Head of caudate nucleus (tissue), 42 donors: ENCODE measurements at regions not wholly inside any gene's neighbourhood (a gene's known extent, or its start where the extent isn't known, plus 50 kb on each side); places are given as distances from the start of the nearest gene placed in this dataset.
A peak's percentile ranks its signal among the peaks of the same experiment; 100 is the strongest.

Source experiments
- DNase-seq, 42 donors: peaks; one replicate each; pipeline versions ENCODE4 v3.0.0 to v3.0.0-alpha.2; 2020 to 2021; ENCODE audit warnings: mixed read lengths in 7 of 42
- intact Hi-C: fragments of 100-400 bp; cut with DNase I; formaldehyde crosslinking; loops from one replicate; pipeline ENCODE4 v1.15.0; 2022

DNA sequence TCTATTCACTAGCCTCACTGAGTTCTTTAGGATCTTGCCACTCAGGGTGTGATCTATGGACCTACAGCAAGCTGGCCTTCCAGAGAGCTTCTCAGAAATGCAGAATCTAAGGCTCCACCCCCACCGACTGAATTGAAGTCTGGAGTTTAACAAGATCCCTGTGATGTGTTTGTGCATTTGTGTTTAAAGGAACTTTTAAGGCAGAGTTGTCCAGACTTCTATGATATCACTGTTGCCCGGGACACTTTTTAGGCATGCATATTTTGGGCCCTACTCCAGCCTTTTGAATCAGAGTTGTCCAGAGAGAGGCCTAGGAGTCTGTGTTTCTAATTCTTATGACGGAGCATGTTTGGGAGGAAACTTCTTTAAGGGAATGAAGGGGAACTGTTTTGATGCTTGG is 232.3 kb downstream of the QKI start:
- intact Hi-C loops, result no loop called here
- no peak for DNase-seq

DNA sequence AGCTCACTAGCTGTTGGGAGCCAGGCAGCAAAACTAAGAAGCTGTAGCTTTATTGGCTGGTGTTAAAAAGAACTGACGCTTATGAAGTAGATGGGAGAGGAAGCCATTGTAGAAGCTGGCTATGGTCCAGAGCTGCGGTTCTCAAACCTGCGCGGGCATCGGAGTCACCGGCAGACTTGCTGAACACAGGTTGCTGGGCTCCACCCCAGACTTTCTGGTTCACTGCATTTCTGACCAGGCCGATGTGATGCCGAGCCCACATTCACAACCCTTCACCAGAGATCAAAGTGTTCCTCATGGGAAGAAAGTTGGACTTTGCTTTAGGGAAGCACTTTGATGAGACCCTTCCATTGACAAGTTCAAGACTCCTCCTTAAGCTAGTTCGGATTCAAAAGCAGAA is 231.6 kb downstream of the QKI start:
- intact Hi-C loops, result no loop called here
- no peak for DNase-seq

GRCh38 chr6:163645560-163645959 is 231.0 kb downstream of the QKI start:
- peak in 21 of 42 donors; percentile 14 to 63 (median 32) for DNase-seq
- intact Hi-C loops, result no loop called here

DNA sequence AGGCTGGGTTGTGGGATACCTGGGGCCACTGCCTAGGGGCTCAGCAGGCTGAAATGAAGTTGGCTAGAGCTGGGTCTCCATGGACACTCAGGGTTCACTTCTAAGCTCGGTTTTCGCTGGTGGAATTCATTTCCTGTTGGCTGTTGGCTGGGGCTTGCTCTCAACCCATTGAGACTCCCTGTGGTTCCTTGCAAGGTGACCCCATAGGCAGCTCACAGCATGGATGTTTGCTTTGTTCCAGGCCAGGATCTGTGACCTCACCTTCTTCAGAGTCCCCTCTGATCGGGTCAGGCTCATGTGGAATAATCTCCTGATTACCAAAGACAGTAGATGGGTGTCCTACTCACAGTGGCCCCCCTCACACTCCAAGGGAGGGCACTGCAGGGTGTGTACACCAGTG is 229.3 kb downstream of the QKI start:
- intact Hi-C loops, result no loop called here
- no peak for DNase-seq

- no peak for DNase-seq
- intact Hi-C loops, result no loop called here
These were observed 227.2 kb downstream of the QKI start for GRCh38 chr6:163641706-163642105.

- intact Hi-C loops, result no loop called here
- no peak for DNase-seq
These were observed 226.1 kb downstream of the QKI start for GRCh38 chr6:163640641-163641040.

- intact Hi-C loops, result no loop called here
- DNase-seq, result no peak
These were observed 223.0 kb downstream of the QKI start for GRCh38 chr6:163637524-163637923.

DNA sequence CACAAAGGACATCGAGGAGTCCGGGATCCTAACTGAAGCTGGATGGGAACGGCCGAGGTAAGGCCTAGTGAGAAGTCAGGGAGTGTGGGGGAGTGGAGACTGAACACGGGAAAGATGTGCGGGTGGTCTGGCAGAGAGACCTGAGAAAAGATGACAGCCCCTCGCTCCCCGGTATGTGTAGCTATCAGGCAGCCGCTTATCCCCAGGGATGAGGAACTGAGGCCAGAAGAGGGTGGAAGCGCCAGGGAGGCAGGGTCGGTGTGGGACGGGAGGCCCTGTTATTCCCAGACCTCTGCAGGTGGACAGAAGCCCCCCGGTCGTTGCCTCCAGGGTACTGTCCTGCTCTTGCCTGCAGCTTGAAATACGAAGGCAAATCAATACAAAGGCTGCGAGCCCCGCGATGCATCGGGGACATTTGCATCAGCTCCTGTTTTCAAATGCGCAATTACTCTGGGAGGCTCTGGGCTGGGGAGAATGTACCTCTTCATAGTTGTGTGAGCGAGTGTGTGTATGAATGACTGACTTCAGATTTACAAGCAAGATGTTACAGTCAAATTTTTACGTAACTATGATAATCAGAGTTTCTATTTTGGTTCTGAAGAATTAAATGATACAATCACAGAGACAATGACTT is 221.3 kb downstream of the QKI start:
- no peak for DNase-seq
- intact Hi-C loops, result no loop called here

DNA sequence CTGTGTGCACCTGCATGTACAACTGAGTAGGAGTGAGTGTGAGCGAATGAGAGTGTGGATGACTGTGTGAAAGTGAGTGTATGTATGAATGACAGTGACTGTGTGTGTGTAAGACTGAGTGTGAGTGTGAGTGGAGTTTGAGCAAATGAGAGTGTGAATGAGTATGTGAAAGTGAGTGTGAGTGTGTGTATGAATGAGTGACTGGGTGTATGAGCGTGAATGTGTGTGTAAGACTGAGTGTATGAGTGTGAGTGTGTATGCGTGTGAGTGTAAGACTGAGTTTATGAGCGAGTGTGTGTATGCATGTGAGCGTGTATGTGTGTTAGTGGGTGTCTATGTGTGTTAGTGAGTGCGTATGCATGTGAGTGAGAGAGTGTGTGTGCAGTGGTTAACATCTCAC is 220.8 kb downstream of the QKI start:
- intact Hi-C loops, result no loop called here
- no peak for DNase-seq

DNA sequence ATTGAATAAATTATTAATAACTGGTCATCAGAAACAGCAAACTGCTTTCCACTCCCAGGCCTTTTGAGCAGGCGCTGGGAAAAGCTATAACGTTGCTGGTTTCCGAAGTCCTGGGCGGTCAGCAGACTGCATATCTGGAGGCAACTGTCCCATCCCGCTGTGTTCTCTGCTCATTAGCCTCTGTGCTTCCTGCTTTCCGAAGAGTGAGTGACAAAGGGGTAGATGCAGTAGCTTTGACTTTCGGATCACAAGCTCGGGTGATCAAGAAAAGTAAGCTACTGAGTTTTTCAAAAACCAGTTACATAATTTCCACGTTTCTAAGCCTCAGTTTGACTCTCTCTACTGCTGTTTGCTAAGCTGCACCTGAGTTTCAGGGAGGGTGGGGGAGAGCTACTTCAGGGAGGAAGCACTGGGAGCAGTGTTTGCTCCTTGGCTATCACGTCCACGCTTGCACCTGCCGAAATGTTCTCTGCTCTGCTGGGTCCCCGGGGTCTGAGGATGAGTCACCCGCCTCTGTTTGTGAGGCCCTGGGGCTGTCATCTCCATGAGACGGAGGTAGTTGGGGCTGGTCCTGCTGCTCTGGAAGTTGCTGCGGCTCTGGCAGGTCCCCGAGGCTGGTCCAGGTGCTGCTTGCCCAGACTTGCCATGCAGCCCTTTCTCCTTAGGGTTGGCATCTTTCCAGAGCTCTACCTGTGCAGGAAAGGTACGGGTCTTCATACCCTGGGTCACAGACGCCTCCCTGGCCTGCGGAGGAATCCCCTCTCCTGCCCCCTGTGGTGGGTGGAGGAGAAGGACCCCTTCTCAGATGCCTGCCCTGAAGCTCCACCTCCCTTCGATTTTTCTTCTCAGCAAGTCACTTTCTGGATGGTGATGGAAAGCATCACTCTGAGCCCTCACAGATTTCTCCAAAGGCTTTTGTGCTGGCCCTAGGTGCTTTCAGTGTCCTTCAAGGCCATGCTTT is 220.0 kb downstream of the QKI start:
- DNase-seq, result peak in 1 of 42 donors; percentile 6
- intact Hi-C loops, result no loop called here

- DNase-seq, result no peak
- intact Hi-C loops, result no loop called here
These were observed 216.5 kb downstream of the QKI start for GRCh38 chr6:163630991-163631390.

DNA sequence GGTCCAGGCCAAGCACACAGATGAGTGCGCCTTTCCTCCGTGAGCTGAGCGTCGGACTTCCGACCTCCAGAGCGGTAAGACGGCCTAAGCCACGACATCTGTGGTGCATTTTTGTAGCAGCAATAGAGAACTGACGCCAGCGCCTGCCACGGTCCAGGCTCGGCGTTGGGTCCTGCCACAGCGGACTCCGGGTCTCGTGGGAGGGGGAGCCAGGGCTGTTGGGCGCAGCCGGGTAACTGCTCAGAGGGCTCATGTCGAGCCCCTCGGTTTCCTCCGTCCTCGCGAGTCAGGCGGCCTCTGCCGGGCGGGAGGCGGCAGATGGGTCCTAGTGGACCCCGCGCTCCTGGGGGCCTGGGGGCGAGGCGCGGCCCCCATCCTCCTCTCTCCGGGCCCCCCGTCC is 216.1 kb downstream of the QKI start:
- no peak for DNase-seq
- intact Hi-C loops, result no loop called here

DNA sequence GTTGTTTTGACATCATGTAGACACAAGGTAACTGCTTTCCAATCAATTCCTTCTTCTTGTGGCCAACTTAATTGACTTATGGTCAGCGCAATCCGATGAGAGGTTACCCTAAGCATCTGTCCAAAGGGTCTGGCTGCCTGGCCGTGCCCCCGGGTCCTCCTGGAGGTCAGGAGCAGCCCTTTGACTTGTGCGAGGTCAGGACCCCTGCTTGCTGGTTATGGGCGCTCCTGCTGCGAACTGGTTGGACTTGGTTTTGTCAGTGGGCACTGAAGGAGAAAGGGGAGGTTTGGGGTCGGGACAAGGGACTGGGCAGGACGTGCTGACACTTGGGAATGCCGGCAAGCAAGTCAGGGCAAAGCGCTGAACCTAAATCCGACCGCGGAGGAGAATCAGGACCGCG is 215.6 kb downstream of the QKI start:
- no peak for DNase-seq

More for the DNA sequence above, 215.6 kb downstream of the QKI start:
- intact Hi-C loops, result no loop called here
